ENCODE measurements at regions not wholly inside any gene's neighbourhood (a gene's known extent, or its start where the extent isn't known, plus 50 kb on each side); places are given as distances from the start of the nearest gene placed in this dataset.

- Mint-ChIP-seq H3K27me3 (no peaks in the 10 kb centered on the region), H3K36me3 (ENCODE audit: low read depth) (no peaks in the 10 kb centered on the region), H3K9me3 (peaks cover 19% of the 10 kb centered on the region), H3K4me3 (no peak overlapping the region), H3K4me1 (ENCODE audit: low read depth) (no peaks in the 10 kb centered on the region), H3K27ac (no peak overlapping the region)
- DNase-seq: no peak
- intact Hi-C loops (cut with micrococcal nuclease): no loop called here
- no peak for TF ChIP-seq CTCF (IDR thresholded peaks at IDR 0.05)
- POLR2A ChIA-PET: no interaction called here
- no peak for ATAC-seq
- CTCF ChIA-PET: no interaction called here
These were observed 656.2 kb upstream of the PTPRD start for GRCh38 chr9:11269036-11269435.

DNA sequence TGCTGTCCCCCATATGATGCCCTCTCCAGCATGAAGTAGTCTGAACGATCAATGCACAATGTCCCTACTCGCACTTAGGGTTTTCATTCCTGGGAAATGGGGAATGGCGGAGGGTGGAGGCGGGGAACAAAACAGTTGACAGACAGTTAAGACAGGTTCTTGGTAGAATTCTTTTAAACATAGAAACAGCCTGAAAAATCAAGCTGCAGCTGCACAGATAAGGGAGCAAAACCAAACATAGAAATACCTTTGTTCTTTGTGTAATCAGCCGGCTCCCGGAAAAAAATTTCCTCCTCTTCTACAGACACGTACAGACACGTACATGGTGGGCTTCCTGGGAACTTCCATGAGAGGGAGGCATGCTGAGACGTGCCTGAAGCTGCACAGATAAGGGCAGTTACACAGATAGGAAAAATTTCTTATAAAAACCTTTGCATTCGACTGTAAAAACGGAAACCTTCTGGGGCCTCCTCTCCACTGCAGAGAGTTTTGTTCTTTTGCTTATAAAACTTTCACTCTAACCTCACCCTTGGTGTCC lies 662.4 kb upstream of the PTPRD start:
- Mint-ChIP-seq H3K27ac (no peak overlapping the region), H3K27me3 (no peaks in the 10 kb centered on the region), H3K4me3 (no peak overlapping the region), H3K36me3 (ENCODE audit: low read depth) (no peaks in the 10 kb centered on the region), H3K4me1 (ENCODE audit: low read depth) (no peaks in the 10 kb centered on the region), H3K9me3 (peaks cover 17% of the 10 kb centered on the region)
- ChIA-PET POLR2A (no interaction called here), CTCF (no interaction called here)
- no peak for TF ChIP-seq CTCF (IDR thresholded peaks at IDR 0.05)
- intact Hi-C loops (cut with micrococcal nuclease): no loop called here
- DNase-seq (no peak), ATAC-seq (no peak)

DNA sequence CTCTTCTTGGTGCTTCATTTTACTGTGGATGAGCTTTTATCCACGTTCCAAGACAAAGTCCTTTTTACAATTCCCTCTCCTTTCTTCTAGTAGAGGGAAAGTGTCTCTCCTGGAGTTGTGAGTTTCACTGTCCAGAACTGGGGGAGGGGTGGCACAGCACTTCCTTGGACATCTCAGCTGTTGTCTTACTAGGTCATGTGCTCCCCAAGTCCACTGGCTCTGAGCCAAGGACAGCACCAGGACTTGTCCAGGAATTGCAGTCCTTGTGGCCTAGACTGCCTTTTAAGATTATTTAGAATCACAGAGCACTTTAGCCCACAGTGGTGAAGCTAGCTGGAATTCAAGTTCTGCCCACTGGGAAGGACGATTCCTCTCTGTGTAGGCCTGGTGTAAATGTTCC lies 700.2 kb upstream of the PTPRD start:
- ATAC-seq: no peak
- no peak overlapping the region for H3K4me3 Mint-ChIP-seq
- intact Hi-C loops (cut with micrococcal nuclease): no loop called here
- H3K27ac Mint-ChIP-seq: no peak overlapping the region
- TF ChIP-seq CTCF (IDR thresholded peaks at IDR 0.05): no peak
- no peak for DNase-seq
- peaks cover 11% of the 10 kb centered on the region for H3K9me3 Mint-ChIP-seq
- ChIA-PET CTCF (no interaction called here), POLR2A (no interaction called here)
- H3K4me1 Mint-ChIP-seq (ENCODE audit: low read depth): no peaks in the 10 kb centered on the region
- no peaks in the 10 kb centered on the region for H3K27me3 Mint-ChIP-seq
- no peaks in the 10 kb centered on the region for H3K36me3 Mint-ChIP-seq (ENCODE audit: low read depth)

DNA sequence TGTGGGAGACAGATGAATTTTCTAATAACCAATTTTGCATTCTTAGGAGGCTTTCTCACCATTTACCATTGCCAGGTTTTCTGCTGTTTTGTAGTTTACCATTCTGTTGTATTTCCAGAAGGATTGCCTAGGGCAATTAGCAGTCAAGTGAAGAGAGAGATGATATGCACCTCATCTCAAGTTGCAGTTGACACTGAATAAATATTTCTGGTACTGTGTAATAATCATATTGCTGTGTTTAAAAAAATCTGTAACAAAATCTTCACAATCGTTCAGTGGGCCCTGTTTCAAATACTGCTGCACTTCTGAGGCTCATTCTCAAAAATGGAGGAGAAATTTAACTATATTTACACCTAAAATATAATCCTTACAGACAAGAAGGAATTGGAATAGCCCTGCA lies 706.1 kb upstream of the PTPRD start:
- DNase-seq (no peak), ATAC-seq (no peak)
- TF ChIP-seq CTCF (IDR thresholded peaks at IDR 0.05): no peak
- H3K27ac Mint-ChIP-seq: no peak overlapping the region
- CTCF ChIA-PET: no interaction called here
- H3K4me3 Mint-ChIP-seq: no peak overlapping the region
- H3K36me3 Mint-ChIP-seq (ENCODE audit: low read depth): no peaks in the 10 kb centered on the region
- no peaks in the 10 kb centered on the region for H3K27me3 Mint-ChIP-seq
- intact Hi-C loops (cut with micrococcal nuclease): no loop called here
- no peaks in the 10 kb centered on the region for H3K4me1 Mint-ChIP-seq (ENCODE audit: low read depth)
- peaks cover 7% of the 10 kb centered on the region for H3K9me3 Mint-ChIP-seq
- POLR2A ChIA-PET: no interaction called here

DNA sequence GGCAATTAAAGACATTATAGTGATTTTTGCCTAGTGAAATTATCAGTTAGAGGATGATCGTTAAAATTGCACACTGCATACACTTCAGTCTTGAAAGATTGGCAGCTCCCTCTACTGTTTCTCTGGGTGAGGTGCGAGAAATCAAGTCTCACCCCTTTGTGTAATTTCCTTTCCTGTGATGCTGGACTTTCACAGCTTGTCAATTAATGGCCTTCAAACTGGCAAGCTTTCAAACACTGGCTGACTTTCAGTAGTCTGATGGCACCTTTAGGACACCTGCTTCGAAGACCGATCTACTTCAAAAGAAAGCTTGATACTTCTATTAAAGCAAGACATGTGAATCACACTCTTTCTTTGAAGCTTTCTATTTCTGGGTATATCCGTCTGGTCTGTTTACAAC lies 706.7 kb upstream of the PTPRD start:
- CTCF ChIA-PET: no interaction called here
- Mint-ChIP-seq H3K36me3 (ENCODE audit: low read depth) (no peaks in the 10 kb centered on the region), H3K9me3 (peaks cover 7% of the 10 kb centered on the region), H3K4me3 (no peak overlapping the region), H3K27me3 (no peaks in the 10 kb centered on the region), H3K27ac (no peak overlapping the region), H3K4me1 (ENCODE audit: low read depth) (no peaks in the 10 kb centered on the region)
- intact Hi-C loops (cut with micrococcal nuclease): no loop called here
- TF ChIP-seq CTCF (IDR thresholded peaks at IDR 0.05): no peak
- DNase-seq (no peak), ATAC-seq (no peak)
- POLR2A ChIA-PET: no interaction called here

Data from activated CD8-positive, alpha-beta T cell treated with anti-CD3 and anti-CD28 coated beads for 36 hours (primary cell).